HEK293 (cell line): ENCODE measurements at regions not wholly inside any gene's neighbourhood (a gene's known extent, or its start where the extent isn't known, plus 50 kb on each side); places are given as distances from the start of the nearest gene placed in this dataset.
A peak's percentile ranks its signal among the peaks of the same experiment; 100 is the strongest.

Source experiments
- CTCF ChIA-PET: fragments of 350-600 bp; formaldehyde crosslinking; extraction: SDS; loops from one replicate; lab custom pipeline; 2021; ENCODE audit warnings: antibody characterized with exemption; lab: Yijun Ruan, JAX
- POLR2A ChIA-PET: fragments of 300-600 bp; formaldehyde crosslinking; extraction: SDS; loops from one replicate; lab custom pipeline; 2020; ENCODE audit warnings: antibody characterized with exemption, inconsistent platforms; lab: Yijun Ruan, JAX
- H3K27ac ChIP-seq: fragments of 200-500 bp; sonication (Bioruptor generic); 2 replicates; pipeline ENCODE4 v1.5.1; 2014; ENCODE audit warnings: low read depth, low read length, control low read depth, inconsistent platforms; ENCODE audit errors: extremely low read depth
- H3K36me3 ChIP-seq, 2 experiments: fragments of 200-500 bp in 1 of 2; sonication (Bioruptor generic) in 1 of 2; 1 replicate in 1 of 2; 2 replicates in 1 of 2; pipeline ENCODE4 v1.5.1; 2014 to 2017; ENCODE audit warnings: inconsistent platforms in 2 of 2, low read length in 2 of 2; ENCODE audit not compliant: control insufficient read depth in 2 of 2, insufficient read depth in 1 of 2
- H3K4me1 ChIP-seq: fragments of 200-500 bp; sonication (Bioruptor generic); 2 replicates; pipeline ENCODE4 v1.5.1; 2014; ENCODE audit warnings: mild to moderate bottlenecking, low read length, inconsistent platforms; ENCODE audit not compliant: control insufficient read depth, insufficient read depth
- H3K4me3 ChIP-seq: 2 replicates; pipeline ENCODE4 v1.5.1; 2011; ENCODE audit warnings: low read depth, mild to moderate bottlenecking, control low read depth, low read length, moderate library complexity
- H3K9me3 ChIP-seq: fragments of 200-500 bp; sonication (Bioruptor generic); 2 replicates; pipeline ENCODE4 v1.5.1; 2014; ENCODE audit warnings: low read depth, low read length, inconsistent platforms; ENCODE audit not compliant: control insufficient read depth, insufficient read depth
- BCL6B ChIP-seq: fragments of 450-650 bp; formaldehyde crosslinking; IDR thresholded peaks from 2 replicates; pipeline ENCODE4 v1.5.1; 2017; ENCODE audit warnings: missing biosample characterization, missing genetic modification characterization
- KLF10 ChIP-seq: fragments of 450-650 bp; IDR thresholded peaks from 2 replicates; pipeline ENCODE4 v1.5.1; 2018; ENCODE audit warnings: missing biosample characterization, mild to moderate bottlenecking, missing genetic modification characterization
- SETDB1 ChIP-seq: IDR thresholded peaks from one replicate; pipeline ENCODE4 v1.6.1; 2017; ENCODE audit warnings: mild to moderate bottlenecking, low read length, moderate library complexity, mixed read lengths; ENCODE audit not compliant: insufficient read length
- ZFP69B ChIP-seq: fragments of 450-650 bp; formaldehyde crosslinking; IDR thresholded peaks from 2 replicates; pipeline ENCODE4 v1.5.1; 2016; ENCODE audit warnings: missing biosample characterization, missing genetic modification characterization
- ZNF146 ChIP-seq: fragments of 450-650 bp; formaldehyde crosslinking; IDR thresholded peaks from 2 replicates; pipeline ENCODE4 v1.5.1; 2016; ENCODE audit warnings: missing biosample characterization, missing genetic modification characterization
- ZNF18 ChIP-seq: fragments of 450-650 bp; formaldehyde crosslinking; IDR thresholded peaks from 2 replicates; pipeline ENCODE4 v1.5.1; 2016; ENCODE audit warnings: missing biosample characterization, missing genetic modification characterization
- ZNF202 ChIP-seq: fragments of 450-650 bp; formaldehyde crosslinking; IDR thresholded peaks from 2 replicates; pipeline ENCODE4 v1.5.1; 2016; ENCODE audit warnings: missing biosample characterization, missing genetic modification characterization, borderline replicate concordance
- ZNF214 ChIP-seq: fragments of 450-650 bp; formaldehyde crosslinking; IDR thresholded peaks from 2 replicates; pipeline ENCODE4 v1.5.1; 2017; ENCODE audit warnings: missing biosample characterization, mild to moderate bottlenecking, missing genetic modification characterization, borderline replicate concordance
- ZNF24 ChIP-seq: fragments of 450-650 bp; formaldehyde crosslinking; IDR thresholded peaks from 2 replicates; pipeline ENCODE4 v1.5.1; 2016; ENCODE audit warnings: missing biosample characterization, missing genetic modification characterization
- ZNF292 ChIP-seq: fragments of 450-650 bp; formaldehyde crosslinking; IDR thresholded peaks from 2 replicates; pipeline ENCODE4 v1.5.1; 2016; ENCODE audit warnings: low read depth, missing biosample characterization, missing genetic modification characterization, borderline replicate concordance
- ZNF341 ChIP-seq: fragments of 450-650 bp; formaldehyde crosslinking; IDR thresholded peaks from 2 replicates; pipeline ENCODE4; 2016; ENCODE audit warnings: low read depth, missing biosample characterization, missing genetic modification characterization
- ZNF426 ChIP-seq: fragments of 450-650 bp; formaldehyde crosslinking; IDR thresholded peaks from 2 replicates; pipeline ENCODE4 v1.5.1; 2017; ENCODE audit warnings: missing biosample characterization, missing genetic modification characterization, mild to moderate bottlenecking, inconsistent platforms, moderate library complexity
- ZNF513 ChIP-seq: fragments of 450-650 bp; IDR thresholded peaks from 2 replicates; pipeline ENCODE4 v1.5.1; 2018; ENCODE audit warnings: missing biosample characterization, missing genetic modification characterization
- ZNF548 ChIP-seq: fragments of 450-650 bp; formaldehyde crosslinking; IDR thresholded peaks from 2 replicates; pipeline ENCODE4 v1.5.1; 2016; ENCODE audit warnings: missing biosample characterization, missing genetic modification characterization
- ZNF558 ChIP-seq: fragments of 450-650 bp; formaldehyde crosslinking; IDR thresholded peaks from 2 replicates; pipeline ENCODE4 v1.5.1; 2016; ENCODE audit warnings: missing biosample characterization, missing genetic modification characterization
- ZNF670 ChIP-seq: fragments of 450-650 bp; formaldehyde crosslinking; IDR thresholded peaks from 2 replicates; pipeline ENCODE4 v1.5.1; 2016; ENCODE audit warnings: missing biosample characterization, missing genetic modification characterization, low read depth
- ZNF747 ChIP-seq: fragments of 450-650 bp; formaldehyde crosslinking; IDR thresholded peaks from 2 replicates; pipeline ENCODE4 v1.5.1; 2016; ENCODE audit warnings: missing biosample characterization, missing genetic modification characterization
- ZNF837 ChIP-seq: fragments of 450-650 bp; formaldehyde crosslinking; IDR thresholded peaks from 2 replicates; pipeline ENCODE4 v1.5.1; 2016; ENCODE audit warnings: missing biosample characterization, missing genetic modification characterization
- ZSCAN4 ChIP-seq: fragments of 450-650 bp; formaldehyde crosslinking; IDR thresholded peaks from 2 replicates; pipeline ENCODE4 v1.5.1; 2017; ENCODE audit warnings: missing biosample characterization, missing genetic modification characterization
- TF ChIP-seq, protein P1 (sequence below): IDR thresholded peaks from 2 replicates; pipeline ENCODE4 v1.6.1; 2011; ENCODE audit warnings: mild to moderate bottlenecking, low read depth, low read length, borderline replicate concordance

DNA sequence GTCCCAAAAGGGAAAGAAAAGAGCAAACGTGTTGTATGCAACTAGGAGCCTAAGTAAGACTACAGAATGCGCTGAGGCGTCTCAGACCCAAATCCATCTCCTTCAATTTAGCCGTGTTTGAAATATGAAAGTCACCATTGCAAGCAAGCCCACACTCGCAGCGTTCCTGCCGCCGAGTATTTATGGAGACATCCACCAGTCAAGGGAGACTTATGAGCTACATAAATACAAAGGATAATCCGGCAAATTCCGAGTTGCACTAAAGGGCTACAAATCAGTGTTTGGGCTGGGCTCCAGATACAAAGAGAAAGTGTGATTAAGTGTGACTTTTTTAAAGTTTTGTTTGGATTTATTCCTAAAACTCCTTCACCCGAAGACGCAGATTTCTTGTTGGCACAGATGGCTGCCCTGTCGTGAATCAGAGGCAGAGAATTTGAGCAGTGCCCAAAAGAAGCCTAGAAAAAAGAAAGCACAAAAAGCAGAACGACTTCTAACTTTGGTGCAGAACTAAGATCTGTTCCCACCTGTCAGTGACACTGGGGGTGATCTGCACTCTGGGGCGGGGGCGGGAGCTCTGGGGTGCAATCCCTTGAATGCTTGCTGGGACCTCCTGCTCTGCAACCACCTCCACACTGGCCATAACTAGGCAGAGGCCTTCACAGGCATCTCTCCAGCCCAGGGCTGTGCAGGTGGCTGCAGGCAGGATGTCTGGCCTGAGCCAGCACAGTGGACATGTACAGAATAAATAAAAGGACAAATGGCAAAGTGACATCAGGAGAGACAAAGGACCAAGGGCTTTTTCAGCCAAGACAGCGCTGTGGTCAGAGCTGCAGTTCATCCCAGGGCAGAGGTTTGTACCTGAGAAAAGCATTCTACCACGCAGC lies 489.7 kb downstream of the NPHP4 start (continued):
- no peak for TF ChIP-seq ZNF513 (tag by site-specific recombination)
- TF ChIP-seq ZNF426 (tag by site-specific recombination): no peak

DNA sequence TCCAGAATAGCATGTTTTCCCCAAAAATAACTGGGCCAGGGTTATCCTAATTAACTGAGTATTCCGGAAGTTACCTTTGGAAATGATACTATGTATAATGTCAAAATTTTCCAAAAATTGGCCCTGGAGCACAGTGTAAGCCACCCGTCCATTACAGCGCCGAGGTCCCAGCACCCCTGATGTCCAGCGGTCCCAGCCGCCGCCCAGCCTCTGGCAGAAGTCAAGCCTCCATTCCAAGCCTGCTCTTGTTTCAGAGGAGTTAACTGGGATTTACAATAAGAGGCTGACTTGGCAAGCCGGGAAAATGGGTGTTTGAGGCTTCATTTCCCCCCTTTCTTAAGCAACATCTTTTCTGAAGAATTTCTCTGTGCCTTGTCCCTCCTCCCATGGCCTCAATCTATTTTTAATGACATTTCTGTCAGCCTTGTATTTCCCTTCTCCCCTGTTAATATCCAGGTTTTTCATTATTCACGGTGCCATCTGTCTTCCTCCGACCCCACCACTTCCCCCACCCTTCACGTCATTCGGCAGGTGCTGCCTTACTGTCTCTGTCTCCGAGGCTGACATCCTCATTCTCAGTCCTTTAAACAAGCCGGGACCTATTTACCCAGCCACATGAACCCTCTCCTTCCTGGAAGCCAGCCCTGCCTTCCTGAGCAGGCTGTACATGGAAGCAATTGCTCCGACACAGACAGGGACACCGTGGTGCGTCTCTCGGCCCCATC lies 490.9 kb downstream of the NPHP4 start:
- H3K4me3 ChIP-seq: no peak overlapping the region
- CTCF ChIA-PET: interaction anchor here (0.8 to 1.7 kb wide), 3 partner anchors 9 to 14 kb away, joined by 3 to 7 read pairs (median 4); no protein-coding TSS in a partner anchor
- no peaks in the 10 kb centered on the region for H3K4me1 ChIP-seq
- no peaks in the 10 kb centered on the region for H3K9me3 ChIP-seq
- no peak overlapping the region for H3K27ac ChIP-seq
- H3K36me3 ChIP-seq: no peaks in the 10 kb centered on the region
- TF ChIP-seq, protein P1, sequence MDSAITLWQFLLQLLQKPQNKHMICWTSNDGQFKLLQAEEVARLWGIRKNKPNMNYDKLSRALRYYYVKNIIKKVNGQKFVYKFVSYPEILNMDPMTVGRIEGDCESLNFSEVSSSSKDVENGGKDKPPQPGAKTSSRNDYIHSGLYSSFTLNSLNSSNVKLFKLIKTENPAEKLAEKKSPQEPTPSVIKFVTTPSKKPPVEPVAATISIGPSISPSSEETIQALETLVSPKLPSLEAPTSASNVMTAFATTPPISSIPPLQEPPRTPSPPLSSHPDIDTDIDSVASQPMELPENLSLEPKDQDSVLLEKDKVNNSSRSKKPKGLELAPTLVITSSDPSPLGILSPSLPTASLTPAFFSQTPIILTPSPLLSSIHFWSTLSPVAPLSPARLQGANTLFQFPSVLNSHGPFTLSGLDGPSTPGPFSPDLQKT: no peak
- TF ChIP-seq ZNF558 (tag by site-specific recombination) (no peak), ZNF202 (no peak), BCL6B (no peak), ZNF837 (tag by site-specific recombination) (no peak), ZNF341 (tag by site-specific recombination) (no peak), ZNF670 (no peak)
- POLR2A ChIA-PET: no interaction called here

DNA sequence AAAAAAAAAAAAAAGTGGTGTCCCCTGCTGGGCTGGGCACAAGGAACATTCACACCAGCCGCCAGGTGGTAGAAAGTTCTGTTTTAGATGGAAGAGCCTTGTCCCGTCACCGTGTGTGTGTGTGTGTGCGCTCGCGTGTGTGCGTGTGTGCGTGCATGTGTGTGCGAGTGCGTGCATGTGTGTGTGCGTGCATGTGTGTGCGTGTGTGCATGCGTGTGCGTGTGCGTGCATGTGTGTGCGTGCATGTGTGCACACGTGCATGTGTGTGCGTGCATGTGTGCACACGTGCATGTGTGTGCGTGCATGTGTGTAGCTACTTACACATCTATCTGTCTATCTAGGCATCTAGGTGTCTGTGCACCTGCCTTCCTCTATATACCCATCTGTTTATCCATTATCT lies 491.7 kb downstream of the NPHP4 start:
- POLR2A ChIA-PET: no interaction called here
- TF ChIP-seq ZNF292 (tag by site-specific recombination): no peak
- TF ChIP-seq ZSCAN4 (tag by site-specific recombination): peak; percentile 94
- CTCF ChIA-PET: interaction anchor here (0.8 to 1.7 kb wide), 3 partner anchors 10 to 15 kb away, joined by 3 to 7 read pairs (median 4); no protein-coding TSS in a partner anchor
- Histone ChIP-seq H3K36me3 (no peaks in the 10 kb centered on the region), H3K4me1 (no peaks in the 10 kb centered on the region), H3K9me3 (no peaks in the 10 kb centered on the region), H3K27ac (no peak overlapping the region), H3K4me3 (no peak overlapping the region)

DNA sequence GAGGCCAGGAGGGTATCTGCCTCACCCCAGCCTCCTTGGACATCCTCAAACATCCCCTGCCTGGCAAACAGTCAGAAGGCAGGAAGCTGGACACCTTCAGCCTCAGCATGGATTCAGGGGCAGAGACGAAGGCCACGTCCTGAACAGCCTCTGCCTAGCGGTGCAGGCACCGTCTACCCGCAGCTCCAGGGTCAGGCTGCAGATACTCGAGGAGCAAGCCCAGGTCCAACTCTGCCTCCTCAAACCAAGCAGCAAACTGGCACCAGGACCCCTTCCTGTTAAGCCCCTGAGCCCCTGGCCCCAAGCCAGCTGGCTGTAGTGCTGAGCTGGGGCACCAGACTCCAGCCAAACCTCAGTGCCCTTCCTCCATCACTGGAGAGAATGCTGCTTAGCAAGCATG lies 494.7 kb downstream of the NPHP4 start:
- Histone ChIP-seq H3K27ac (no peak overlapping the region), H3K9me3 (no peaks in the 10 kb centered on the region), H3K4me3 (no peak overlapping the region), H3K4me1 (no peaks in the 10 kb centered on the region), H3K36me3 (no peaks in the 10 kb centered on the region)
- ChIA-PET POLR2A (no interaction called here), CTCF (no interaction called here)
- TF ChIP-seq ZNF214 (tag by site-specific recombination): no peak
- no peak for TF ChIP-seq SETDB1
- no peak for TF ChIP-seq ZNF747
- TF ChIP-seq ZFP69B (tag by site-specific recombination): no peak
- TF ChIP-seq ZNF18 (tag by site-specific recombination): no peak
- no peak for TF ChIP-seq ZNF146
- TF ChIP-seq, protein P1: no peak
- no peak for TF ChIP-seq KLF10 (tag by site-specific recombination)
- TF ChIP-seq ZNF24 (tag by site-specific recombination): no peak
- no peak for TF ChIP-seq ZNF548
